Breast epithelium (tissue), 4 donors: ENCODE measurements at regions not wholly inside any gene's neighbourhood (a gene's known extent, or its start where the extent isn't known, plus 50 kb on each side); places are given as distances from the start of the nearest gene placed in this dataset.

Source experiments
- DNase-seq, 2 donors: peaks; one replicate each; pipeline ENCODE4 v3.0.0-alpha.2; 2019; ENCODE audit warnings: low spot score in 2 of 2
- H3K27ac ChIP-seq, 2 donors: fragments of 200-600 bp; sonication (generic) in 1 of 2; one replicate each; pipeline ENCODE4 v1.5.1; 2016 to 2019; ENCODE audit warnings: mild to moderate bottlenecking in 1 of 2
- H3K27me3 ChIP-seq, 2 donors: fragments of 200-600 bp; sonication (generic) in 1 of 2; one replicate each; pipeline versions ENCODE4 v1.5.1 to v1.6.0; 2017 to 2019; ENCODE audit warnings: control low read depth in 1 of 2, mild to moderate bottlenecking in 1 of 2
- H3K36me3 ChIP-seq: fragments of 200-600 bp; one replicate; pipeline ENCODE4 v1.5.1; 2019
- H3K4me1 ChIP-seq, 2 donors: fragments of 200-600 bp; sonication (generic); one replicate each; pipeline ENCODE4 v1.5.1; 2016 to 2019; ENCODE audit warnings: control low read depth in 1 of 2
- H3K4me3 ChIP-seq, 3 donors: fragments of 200-600 bp; sonication (generic); 1 replicate in 2 of 3; 2 replicates in 1 of 3; pipeline ENCODE4 v1.5.1; 2016 to 2019; ENCODE audit warnings: mild to moderate bottlenecking in 3 of 3, moderate library complexity in 2 of 3
- H3K9me3 ChIP-seq, 2 donors: fragments of 200-600 bp; sonication (generic) in 1 of 2; one replicate each; pipeline ENCODE4 v1.5.1; 2016 to 2019; ENCODE audit warnings: control low read depth in 1 of 2
- POLR2A ChIP-seq: fragments of 450-650 bp; IDR thresholded peaks from one replicate; pipeline ENCODE4 v1.6.1; 2016; ENCODE audit warnings: antibody characterized with exemption, mild to moderate bottlenecking, moderate library complexity
- POLR2AphosphoS5 ChIP-seq, 3 donors: sonication (generic); formaldehyde crosslinking; IDR thresholded peaks; one replicate each; pipeline ENCODE4 v1.6.1; 2017; ENCODE audit warnings: antibody characterized with exemption in 3 of 3
- intact Hi-C: fragments of 100-400 bp; cut with DNase I; formaldehyde crosslinking; loops from one replicate; pipeline ENCODE4 v1.15.1; 2023; ENCODE audit warnings: low total_unique reads
- TF ChIP-seq, protein P1 (sequence below), 3 donors: fragments of 450-650 bp; IDR thresholded peaks; one replicate each; pipeline ENCODE4 v1.5.1; 2016 to 2017; ENCODE audit warnings: antibody characterized with exemption in 3 of 3, mild to moderate bottlenecking in 3 of 3, moderate library complexity in 3 of 3

DNA sequence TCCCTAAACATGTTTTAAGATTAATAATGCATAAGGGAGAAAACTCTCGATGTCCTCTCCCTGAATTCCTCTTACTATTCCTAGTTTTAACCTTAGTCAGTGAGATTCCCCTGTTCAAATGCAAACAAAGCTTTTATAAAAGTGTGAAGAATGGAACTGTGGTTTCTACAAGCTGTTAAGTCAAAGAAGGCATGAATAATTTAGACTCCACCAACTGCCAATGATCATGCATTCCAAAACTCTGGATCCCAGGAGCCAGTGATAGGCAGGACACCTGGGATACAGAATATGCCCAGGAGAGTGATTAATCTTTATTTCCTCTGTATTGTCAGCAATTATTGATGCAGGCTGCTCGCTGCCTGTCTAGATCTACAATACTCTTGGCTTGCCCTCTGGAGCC, 190.3 kb upstream of the ATF7IP start:
- intact Hi-C loops: no loop called here
- no peak for TF ChIP-seq POLR2AphosphoS5 (IDR thresholded peaks at IDR 0.05)
- TF ChIP-seq, protein P1, sequence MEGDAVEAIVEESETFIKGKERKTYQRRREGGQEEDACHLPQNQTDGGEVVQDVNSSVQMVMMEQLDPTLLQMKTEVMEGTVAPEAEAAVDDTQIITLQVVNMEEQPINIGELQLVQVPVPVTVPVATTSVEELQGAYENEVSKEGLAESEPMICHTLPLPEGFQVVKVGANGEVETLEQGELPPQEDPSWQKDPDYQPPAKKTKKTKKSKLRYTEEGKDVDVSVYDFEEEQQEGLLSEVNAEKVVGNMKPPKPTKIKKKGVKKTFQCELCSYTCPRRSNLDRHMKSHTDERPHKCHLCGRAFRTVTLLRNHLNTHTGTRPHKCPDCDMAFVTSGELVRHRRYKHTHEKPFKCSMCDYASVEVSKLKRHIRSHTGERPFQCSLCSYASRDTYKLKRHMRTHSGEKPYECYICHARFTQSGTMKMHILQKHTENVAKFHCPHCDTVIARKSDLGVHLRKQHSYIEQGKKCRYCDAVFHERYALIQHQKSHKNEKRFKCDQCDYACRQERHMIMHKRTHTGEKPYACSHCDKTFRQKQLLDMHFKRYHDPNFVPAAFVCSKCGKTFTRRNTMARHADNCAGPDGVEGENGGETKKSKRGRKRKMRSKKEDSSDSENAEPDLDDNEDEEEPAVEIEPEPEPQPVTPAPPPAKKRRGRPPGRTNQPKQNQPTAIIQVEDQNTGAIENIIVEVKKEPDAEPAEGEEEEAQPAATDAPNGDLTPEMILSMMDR (IDR thresholded peaks at IDR 0.05): no peak
- TF ChIP-seq POLR2A: no peak
- Histone ChIP-seq H3K4me1 (no peaks in the 10 kb centered on the region), H3K36me3 (no peaks in the 10 kb centered on the region), H3K9me3 (no peaks in the 10 kb centered on the region), H3K27ac (no peak overlapping the region), H3K27me3 (no peaks in the 10 kb centered on the region), H3K4me3 (no peak overlapping the region)
- no peak for DNase-seq

DNA sequence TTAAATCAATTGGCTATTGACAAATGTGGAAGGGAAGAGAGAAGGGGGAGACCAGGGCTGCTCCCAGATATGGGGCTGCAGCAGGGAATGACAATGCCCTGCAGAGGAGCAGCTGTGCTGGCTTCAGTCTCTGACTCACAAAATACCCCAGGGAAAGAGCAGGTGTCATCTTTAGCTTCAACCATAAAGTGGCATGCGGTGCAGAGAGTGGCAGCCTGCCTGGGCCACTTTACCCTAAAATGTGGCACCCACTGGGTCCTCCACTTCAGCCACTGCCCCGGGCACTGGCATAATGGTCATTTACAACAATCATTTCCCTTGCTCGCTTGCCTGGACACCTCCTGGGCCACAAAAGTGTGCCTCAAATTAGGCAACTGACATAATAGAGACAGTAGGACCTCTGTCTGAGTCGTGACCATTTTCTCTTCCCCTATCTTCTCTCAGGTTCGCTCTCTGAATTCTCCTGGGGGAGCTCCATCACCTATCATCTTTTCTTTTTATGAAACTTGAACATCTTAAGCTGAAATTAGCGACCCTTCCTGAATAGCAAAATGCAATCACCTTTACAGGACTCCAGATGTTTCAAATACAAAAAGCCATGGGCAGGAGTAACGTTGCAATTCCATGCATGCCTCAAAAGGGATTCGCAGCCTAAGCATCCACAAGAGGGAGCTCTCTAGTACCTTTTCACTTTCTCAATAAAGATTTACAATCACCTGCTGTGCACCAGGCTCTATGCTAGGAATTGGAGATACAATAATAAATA, 179.9 kb upstream of the ATF7IP start:
- Histone ChIP-seq H3K27ac (no peak overlapping the region), H3K4me1 (no peaks in the 10 kb centered on the region), H3K27me3 (no peaks in the 10 kb centered on the region), H3K36me3 (no peaks in the 10 kb centered on the region), H3K4me3 (no peak overlapping the region), H3K9me3 (no peaks in the 10 kb centered on the region)
- intact Hi-C loops: no loop called here
- TF ChIP-seq, protein P1 (IDR thresholded peaks at IDR 0.05): peak; percentile 13 to 50 (median 43)
- no peak for TF ChIP-seq POLR2AphosphoS5 (IDR thresholded peaks at IDR 0.05)
- DNase-seq: no peak

DNA sequence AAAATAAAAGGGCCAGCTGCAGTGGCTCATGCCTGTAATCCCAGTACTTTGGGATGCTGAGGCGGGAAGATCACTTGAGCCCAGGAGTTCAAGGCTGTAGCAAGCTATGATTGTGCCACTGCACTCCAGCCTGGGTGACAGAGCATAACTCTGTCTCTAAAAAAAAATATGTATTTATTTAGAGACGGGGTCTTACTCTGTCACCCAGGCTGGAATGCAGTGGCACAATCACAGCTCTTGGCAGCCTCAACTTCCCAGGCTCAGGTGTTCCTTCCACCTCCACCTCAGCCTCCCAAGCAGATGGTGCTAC, 179.3 kb upstream of the ATF7IP start:
- DNase-seq: no peak
- H3K27me3 ChIP-seq: no peaks in the 10 kb centered on the region
- H3K4me3 ChIP-seq: no peak overlapping the region
- intact Hi-C loops: no loop called here
- H3K4me1 ChIP-seq: no peaks in the 10 kb centered on the region
- no peak overlapping the region for H3K27ac ChIP-seq
- H3K9me3 ChIP-seq: no peaks in the 10 kb centered on the region
- TF ChIP-seq POLR2AphosphoS5 (IDR thresholded peaks at IDR 0.05) (no peak), POLR2A (no peak)
- TF ChIP-seq, protein P1 (IDR thresholded peaks at IDR 0.05): no peak
- H3K36me3 ChIP-seq: no peaks in the 10 kb centered on the region

DNA sequence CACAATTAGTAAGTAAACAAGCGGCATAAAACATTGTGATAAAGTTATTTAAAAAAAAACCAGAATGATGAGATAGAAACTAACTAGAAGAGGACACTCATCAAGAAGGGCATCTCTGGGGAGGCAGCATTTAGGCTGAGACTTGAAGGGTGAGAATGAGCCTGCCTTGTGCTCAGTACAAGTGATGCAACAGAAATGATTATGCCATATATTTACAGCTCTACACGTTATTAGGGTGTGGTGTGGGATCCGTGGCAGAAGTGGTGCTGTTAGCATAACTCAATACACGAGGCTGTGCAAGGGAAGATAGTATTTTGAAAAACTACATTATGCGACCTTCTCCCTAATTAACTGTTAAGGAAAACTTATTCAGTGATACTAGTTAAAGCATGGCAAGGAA, 178.5 kb upstream of the ATF7IP start:
- TF ChIP-seq POLR2A (no peak), POLR2AphosphoS5 (IDR thresholded peaks at IDR 0.05) (no peak)
- TF ChIP-seq, protein P1 (IDR thresholded peaks at IDR 0.05): no peak
- Histone ChIP-seq H3K4me3 (no peak overlapping the region), H3K27me3 (no peaks in the 10 kb centered on the region), H3K27ac (peak overlapping the region in 1 of 2 donors; percentile 26), H3K36me3 (no peaks in the 10 kb centered on the region), H3K4me1 (no peaks in the 10 kb centered on the region), H3K9me3 (no peaks in the 10 kb centered on the region)
- no peak for DNase-seq
- intact Hi-C loops: no loop called here

DNA sequence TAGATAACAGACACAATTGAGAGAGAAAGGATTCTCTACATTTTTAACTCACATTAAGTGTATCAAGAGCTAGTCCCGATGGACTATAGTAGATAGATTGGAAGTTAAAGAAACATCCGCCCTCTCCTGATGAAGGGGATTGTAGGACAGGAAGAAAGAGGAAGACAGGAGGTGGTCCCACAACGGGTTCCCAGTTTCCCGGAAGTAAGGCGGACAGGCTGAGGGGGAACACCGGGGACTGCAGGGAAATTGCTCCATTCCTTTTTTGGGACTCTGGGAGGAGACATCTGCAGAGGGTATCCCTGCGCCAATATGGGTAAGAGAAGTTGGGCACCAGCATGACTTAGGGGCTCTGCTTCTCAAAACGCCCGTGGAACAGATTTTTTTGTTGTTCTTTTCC, 177.5 kb upstream of the ATF7IP start:
- no peaks in the 10 kb centered on the region for H3K4me1 ChIP-seq
- no peaks in the 10 kb centered on the region for H3K36me3 ChIP-seq
- no peaks in the 10 kb centered on the region for H3K9me3 ChIP-seq
- peak overlapping the region; percentile 27 to 72 for H3K27ac ChIP-seq
- DNase-seq: no peak
- no peak overlapping the region for H3K4me3 ChIP-seq
- intact Hi-C loops: no loop called here
- TF ChIP-seq, protein P1 (IDR thresholded peaks at IDR 0.05): no peak
- TF ChIP-seq POLR2AphosphoS5 (IDR thresholded peaks at IDR 0.05): no peak
- no peaks in the 10 kb centered on the region for H3K27me3 ChIP-seq
